WI38 (cell line): ENCODE measurements at regions not wholly inside any gene's neighbourhood (a gene's known extent, or its start where the extent isn't known, plus 50 kb on each side); places are given as distances from the start of the nearest gene placed in this dataset.

Source experiments
- H3K4me3 ChIP-seq: 2 replicates; pipeline ENCODE4 v1.5.1; 2011; ENCODE audit warnings: low read depth, mild to moderate bottlenecking, control low read depth, low read length
- CTCF ChIP-seq: IDR thresholded peaks from 2 replicates; pipeline ENCODE4 v1.5.1; 2012; ENCODE audit warnings: low read depth, mild to moderate bottlenecking, control low read depth, low read length

GRCh38 chr21:28436286-28436932, 556.3 kb downstream of the LTN1 start:
- TF ChIP-seq CTCF, result no peak
- H3K4me3 ChIP-seq, result no peak overlapping the region

DNA sequence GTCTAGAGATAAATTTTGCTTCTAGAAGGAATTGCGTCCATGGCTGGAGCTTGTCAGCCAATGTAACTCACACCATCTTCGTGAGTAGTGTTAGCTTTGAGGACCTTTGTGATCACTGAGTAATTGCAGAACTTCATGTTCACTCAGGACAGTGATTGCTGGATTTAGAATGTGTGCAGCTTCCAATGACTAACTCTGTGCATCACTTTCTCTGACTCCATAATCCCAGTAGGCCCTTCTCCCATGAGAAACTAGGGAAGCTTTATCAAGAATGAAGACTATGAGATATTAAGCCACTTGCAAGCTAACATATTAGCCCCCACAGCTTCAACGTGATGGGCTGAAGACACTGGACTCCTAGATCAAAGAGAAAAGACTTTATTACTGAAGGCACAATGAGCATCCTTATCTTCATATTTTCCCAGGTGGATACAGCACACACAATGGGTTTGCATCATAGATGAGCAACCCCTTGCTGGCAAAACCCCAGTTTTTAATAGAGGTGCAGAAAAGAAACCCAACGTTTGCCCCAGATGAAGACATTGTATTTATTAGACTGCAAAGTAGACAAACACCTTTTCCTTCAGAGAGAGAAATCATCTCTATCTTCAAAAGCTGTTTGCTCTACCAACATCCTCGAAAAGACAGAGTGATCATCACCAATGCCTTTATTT, 561.0 kb downstream of the LTN1 start:
- no peak overlapping the region for H3K4me3 ChIP-seq
- TF ChIP-seq CTCF, result no peak

DNA sequence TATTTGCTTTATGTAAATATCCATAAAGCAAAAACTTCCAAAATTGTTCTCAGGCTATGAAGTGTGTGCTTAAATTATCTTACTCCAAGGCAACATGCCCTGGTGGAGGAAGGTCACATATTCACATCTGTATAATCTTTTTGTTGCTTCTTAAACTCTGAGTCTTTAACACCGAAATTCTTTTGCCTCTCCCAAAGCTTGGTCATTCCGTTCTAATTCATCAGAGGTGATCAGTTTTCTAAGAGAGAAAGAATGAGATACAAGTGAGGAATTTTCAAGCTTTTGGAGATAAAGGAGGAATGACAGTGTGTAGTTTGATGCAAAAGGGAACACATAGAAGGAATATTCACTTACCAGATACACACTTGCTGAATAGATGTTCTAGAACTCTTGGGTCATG, 561.7 kb downstream of the LTN1 start:
- no peak overlapping the region for H3K4me3 ChIP-seq
- no peak for TF ChIP-seq CTCF

- TF ChIP-seq CTCF, result no peak
- H3K4me3 ChIP-seq, result no peak overlapping the region
These were observed 563.5 kb downstream of the LTN1 start for GRCh38 chr21:28429161-28429560.

DNA sequence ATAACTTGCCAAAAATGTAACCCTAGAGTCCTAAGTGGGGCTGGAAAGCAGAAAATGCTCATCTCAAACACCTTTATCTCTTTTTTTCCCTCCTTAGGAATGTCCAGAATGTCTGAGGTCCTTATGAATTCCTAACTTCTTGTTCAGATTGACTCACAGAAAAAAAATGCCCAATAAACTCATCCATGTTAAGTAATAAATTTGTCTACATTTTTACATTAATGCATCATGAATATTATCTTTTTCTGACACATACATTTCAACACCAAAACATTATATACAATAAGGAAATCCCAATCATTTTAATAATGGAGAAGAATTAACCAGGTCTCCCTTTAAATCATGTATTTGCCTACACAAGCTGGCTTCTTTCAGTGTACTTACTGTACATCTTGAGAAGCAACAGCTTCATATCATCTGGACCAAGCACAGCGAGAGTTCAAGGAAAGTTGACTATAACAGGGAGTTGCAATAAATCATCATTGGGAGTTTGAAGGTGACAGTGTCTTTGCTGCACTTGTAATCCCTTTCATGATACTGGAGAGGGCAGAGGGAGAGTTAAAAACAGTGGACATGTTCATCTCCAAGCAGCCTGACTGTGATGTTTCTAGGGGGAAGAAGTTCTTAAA, 565.2 kb downstream of the LTN1 start:
- no peak for TF ChIP-seq CTCF

DNA sequence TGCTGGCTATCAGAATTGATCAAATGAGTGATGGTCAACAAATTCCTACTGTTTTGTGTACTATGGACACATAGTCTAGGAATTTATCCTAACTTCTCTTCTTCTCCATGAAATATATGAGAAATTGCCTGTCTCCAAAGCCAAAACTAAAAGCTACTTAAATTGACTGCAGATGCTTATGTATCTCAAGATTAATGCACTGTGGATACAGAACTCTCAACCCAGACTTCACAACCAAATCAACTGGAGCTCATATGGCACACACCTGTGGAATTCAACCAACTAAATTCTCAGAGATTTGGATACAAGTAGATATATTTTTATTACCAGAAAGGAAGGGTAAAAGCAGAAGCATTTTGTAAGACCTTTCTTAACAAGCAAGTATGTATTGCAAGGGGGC, 566.1 kb downstream of the LTN1 start:
- TF ChIP-seq CTCF, result no peak
- H3K4me3 ChIP-seq, result no peak overlapping the region

More for the DNA sequence above, 565.2 kb downstream of the LTN1 start:
- no peak overlapping the region for H3K4me3 ChIP-seq
